Prostate gland (tissue), 2 donors: ENCODE measurements at regions not wholly inside any gene's neighbourhood (a gene's known extent, or its start where the extent isn't known, plus 50 kb on each side); places are given as distances from the start of the nearest gene placed in this dataset.

Experiments
- DNase-seq: peaks from one replicate; pipeline ENCODE4 v3.0.0-alpha.2; 2019; ENCODE audit warnings: low spot score
- H3K27ac ChIP-seq, 2 donors: fragments of 200-600 bp; sonication (generic); 2 replicates each; pipeline ENCODE4 v1.5.1; 2017 to 2019
- H3K27me3 ChIP-seq: fragments of 200-600 bp; sonication (generic); replicated peaks from 2 replicates; pipeline ENCODE4 v1.5.1; 2019; ENCODE audit not compliant: insufficient read depth
- H3K36me3 ChIP-seq, 2 donors: fragments of 200-600 bp; sonication (generic); 1 replicate in 1 of 2; 2 replicates in 1 of 2; pipeline versions ENCODE4 v1.5.1 to v1.8.1; 2017 to 2019
- H3K4me1 ChIP-seq: fragments of 200-600 bp; sonication (generic); replicated peaks from 2 replicates; pipeline ENCODE4 v1.5.1; 2019
- H3K4me3 ChIP-seq, 2 donors: fragments of 200-600 bp; sonication (generic); 2 replicates each; pipeline ENCODE4 v1.5.1; 2017 to 2019
- H3K9me3 ChIP-seq: fragments of 200-600 bp; sonication (generic); 2 replicates; pipeline ENCODE4 v1.5.1; 2017
- CTCF ChIP-seq, 4 experiments: fragments of 200-600 bp in 2 of 4; fragments of 450-650 bp in 2 of 4; sonication (generic) in 2 of 4; IDR thresholded peaks; 1 replicate in 3 of 4; 2 replicates in 1 of 4; pipeline ENCODE4 v1.5.1; 2016 to 2019; ENCODE audit warnings: antibody characterized with exemption in 4 of 4, mild to moderate bottlenecking in 2 of 4, moderate library complexity in 2 of 4
- POLR2A ChIP-seq: fragments of 450-650 bp; IDR thresholded peaks from one replicate; pipeline ENCODE4 v1.6.1; 2016; ENCODE audit warnings: antibody characterized with exemption, mild to moderate bottlenecking
- POLR2AphosphoS5 ChIP-seq: sonication (generic); formaldehyde crosslinking; IDR thresholded peaks from one replicate; pipeline ENCODE4 v1.6.1; 2017; ENCODE audit warnings: antibody characterized with exemption
- WGBS: methylation state at CpG from one replicate; pipeline ENCODE4 v1.1.5; 2018; 5-methylcytosine and 5-hydroxymethylcytosine counted together
- intact Hi-C: fragments of 100-400 bp; cut with DNase I; formaldehyde crosslinking; loops from one replicate; pipeline ENCODE4 v1.14.2; 2022

- 42% methylated on average over 4 of the region's 4 CpGs for WGBS
These were observed 180.0 kb upstream of the ADCY1 start for GRCh38 chr7:45394117-45394708.

GRCh38 chr7:45399069-45399468 lies 175.1 kb upstream of the ADCY1 start:
- no peak for DNase-seq
- intact Hi-C loops = no loop called here

More at GRCh38 chr7:45394117-45394708, 180.0 kb upstream of the ADCY1 start:
- Histone ChIP-seq H3K27ac (no peak overlapping the region), H3K4me1 (no peaks in the 10 kb centered on the region), H3K9me3 (no peaks in the 10 kb centered on the region), H3K36me3 (no peaks in the 10 kb centered on the region), H3K4me3 (no peak overlapping the region), H3K27me3 (no peaks in the 10 kb centered on the region)
- intact Hi-C loops = no loop called here
- no peak for TF ChIP-seq POLR2AphosphoS5
- TF ChIP-seq CTCF (IDR thresholded peaks at IDR 0.05) = no peak
- TF ChIP-seq POLR2A = no peak
- no peak for DNase-seq

GRCh38 chr7:45400680-45401079 lies 173.5 kb upstream of the ADCY1 start:
- Histone ChIP-seq H3K4me1 (no peaks in the 10 kb centered on the region), H3K36me3 (no peaks in the 10 kb centered on the region), H3K4me3 (no peak overlapping the region), H3K27me3 (no peaks in the 10 kb centered on the region), H3K9me3 (no peaks in the 10 kb centered on the region), H3K27ac (no peak overlapping the region)
- DNase-seq = no peak
- whole genome bisulfite sequencing = 83% methylated on average over 6 of the region's 7 CpGs
- intact Hi-C loops = no loop called here
- no peak for TF ChIP-seq POLR2AphosphoS5
- no peak for TF ChIP-seq POLR2A
- TF ChIP-seq CTCF (IDR thresholded peaks at IDR 0.05) = no peak

More at GRCh38 chr7:45399069-45399468, 175.1 kb upstream of the ADCY1 start:
- Histone ChIP-seq H3K4me3 (no peak overlapping the region), H3K27me3 (no peaks in the 10 kb centered on the region), H3K27ac (no peak overlapping the region), H3K4me1 (no peaks in the 10 kb centered on the region), H3K9me3 (no peaks in the 10 kb centered on the region), H3K36me3 (no peaks in the 10 kb centered on the region)
- TF ChIP-seq POLR2AphosphoS5 (no peak), POLR2A (no peak), CTCF (IDR thresholded peaks at IDR 0.05) (no peak)
- WGBS = 95% methylated on average over 15 of the region's 15 CpGs

GRCh38 chr7:45401155-45401554 lies 173.0 kb upstream of the ADCY1 start:
- Histone ChIP-seq H3K4me1 (no peaks in the 10 kb centered on the region), H3K27ac (no peak overlapping the region), H3K27me3 (no peaks in the 10 kb centered on the region), H3K36me3 (no peaks in the 10 kb centered on the region), H3K9me3 (no peaks in the 10 kb centered on the region), H3K4me3 (no peak overlapping the region)
- TF ChIP-seq POLR2AphosphoS5 = no peak
- no peak for TF ChIP-seq CTCF (IDR thresholded peaks at IDR 0.05)
- no peak for TF ChIP-seq POLR2A
- 100% methylated on average over 2 of the region's 2 CpGs for WGBS
- intact Hi-C loops = no loop called here
- no peak for DNase-seq

GRCh38 chr7:45401851-45402250 lies 172.3 kb upstream of the ADCY1 start:
- Histone ChIP-seq H3K36me3 (no peaks in the 10 kb centered on the region), H3K27me3 (no peaks in the 10 kb centered on the region), H3K4me3 (no peak overlapping the region), H3K27ac (no peak overlapping the region), H3K9me3 (no peaks in the 10 kb centered on the region), H3K4me1 (no peaks in the 10 kb centered on the region)
- DNase-seq = no peak
- TF ChIP-seq POLR2A = no peak
- TF ChIP-seq POLR2AphosphoS5 = no peak
- TF ChIP-seq CTCF (IDR thresholded peaks at IDR 0.05) = no peak
- intact Hi-C loops = no loop called here
- WGBS = 73% methylated on average over 1 of the region's 1 CpG
